K562 (cell line): ENCODE measurements at regions not wholly inside any gene's neighbourhood (a gene's known extent, or its start where the extent isn't known, plus 50 kb on each side); places are given as distances from the start of the nearest gene placed in this dataset.

Experiments
- DPF2 ChIP-seq: fragments of 450-650 bp; IDR thresholded peaks from 2 replicates; pipeline ENCODE4 v1.6.1; 2016
- EP400 ChIP-seq: fragments of 450-650 bp; IDR thresholded peaks from 2 replicates; pipeline ENCODE4 v1.6.1; 2017; ENCODE audit warnings: antibody characterized with exemption, mild to moderate bottlenecking, moderate library complexity
- JUND ChIP-seq, 2 experiments: IDR thresholded peaks; 2 replicates in 1 of 2; 3 replicates in 1 of 2; pipeline ENCODE4 v1.6.1; 2011; ENCODE audit warnings: borderline replicate concordance in 2 of 2, low read depth in 2 of 2, low read length in 2 of 2, improper control_type of control experiment in 1 of 2, missing biosample characterization in 1 of 2, missing genetic modification characterization in 1 of 2, missing genetic modification reagents in 1 of 2
- MAFG ChIP-seq: fragments of 450-650 bp; conservative IDR thresholded peaks from 2 replicates; pipeline ENCODE4 v1.6.1; 2016; ENCODE audit warnings: missing genetic modification characterization, missing compliant biosample characterization
- NELFE ChIP-seq: IDR thresholded peaks from 2 replicates; pipeline ENCODE4 v1.6.1; 2011; ENCODE audit warnings: mild to moderate bottlenecking; ENCODE audit not compliant: insufficient read depth, insufficient read length
- PHF8 ChIP-seq: fragments of 200-600 bp; sonication (generic); IDR thresholded peaks from 2 replicates; pipeline ENCODE4 v1.6.1; 2012; ENCODE audit warnings: mixed run types, mild to moderate bottlenecking, inconsistent platforms, low read length, moderate library complexity, borderline replicate concordance
- TCF7 ChIP-seq: sonication (generic); IDR thresholded peaks from 2 replicates; pipeline ENCODE4 v1.6.1; 2016; ENCODE audit warnings: antibody characterized with exemption, borderline replicate concordance
- UBTF ChIP-seq, 2 experiments: IDR thresholded peaks; 2 replicates each; pipeline ENCODE4 v1.6.1; 2012; ENCODE audit warnings: improper control_type of control experiment in 2 of 2, low read depth in 2 of 2, low read length in 2 of 2, borderline replicate concordance in 1 of 2
- ZBTB40 ChIP-seq, 2 experiments: fragments of 450-650 bp in 1 of 2; sonication (generic) in 1 of 2; formaldehyde crosslinking in 1 of 2; IDR thresholded peaks; 2 replicates each; pipeline versions ENCODE4 v1.7.1 to v1.9.0; 2016 to 2022; ENCODE audit warnings: inconsistent platforms in 1 of 2, mild to moderate bottlenecking in 1 of 2, missing genetic modification reagents in 1 of 2
- ZNF12 ChIP-seq: sonication (generic); formaldehyde crosslinking; IDR thresholded peaks from 2 replicates; pipeline ENCODE4 v1.4.0; 2020; ENCODE audit warnings: mild to moderate bottlenecking, missing genetic modification reagents
- ZNF740 ChIP-seq, 3 experiments: fragments of 200-800 bp in 1 of 3; sonication (Bioruptor generic) in 1 of 3; sonication (generic) in 1 of 3; formaldehyde crosslinking in 1 of 3; IDR thresholded peaks; 2 replicates each; pipeline versions ENCODE4 v1.6.1 to v1.8.0; 2016 to 2022; ENCODE audit warnings: mild to moderate bottlenecking in 2 of 3, missing compliant biosample characterization in 2 of 3, missing genetic modification characterization in 2 of 3, missing genetic modification reagents in 1 of 3
- ZSCAN32 ChIP-seq: fragments of 450-650 bp; formaldehyde crosslinking; IDR thresholded peaks from 2 replicates; pipeline ENCODE4 v1.4.0; 2020; ENCODE audit warnings: mild to moderate bottlenecking, moderate library complexity

DNA sequence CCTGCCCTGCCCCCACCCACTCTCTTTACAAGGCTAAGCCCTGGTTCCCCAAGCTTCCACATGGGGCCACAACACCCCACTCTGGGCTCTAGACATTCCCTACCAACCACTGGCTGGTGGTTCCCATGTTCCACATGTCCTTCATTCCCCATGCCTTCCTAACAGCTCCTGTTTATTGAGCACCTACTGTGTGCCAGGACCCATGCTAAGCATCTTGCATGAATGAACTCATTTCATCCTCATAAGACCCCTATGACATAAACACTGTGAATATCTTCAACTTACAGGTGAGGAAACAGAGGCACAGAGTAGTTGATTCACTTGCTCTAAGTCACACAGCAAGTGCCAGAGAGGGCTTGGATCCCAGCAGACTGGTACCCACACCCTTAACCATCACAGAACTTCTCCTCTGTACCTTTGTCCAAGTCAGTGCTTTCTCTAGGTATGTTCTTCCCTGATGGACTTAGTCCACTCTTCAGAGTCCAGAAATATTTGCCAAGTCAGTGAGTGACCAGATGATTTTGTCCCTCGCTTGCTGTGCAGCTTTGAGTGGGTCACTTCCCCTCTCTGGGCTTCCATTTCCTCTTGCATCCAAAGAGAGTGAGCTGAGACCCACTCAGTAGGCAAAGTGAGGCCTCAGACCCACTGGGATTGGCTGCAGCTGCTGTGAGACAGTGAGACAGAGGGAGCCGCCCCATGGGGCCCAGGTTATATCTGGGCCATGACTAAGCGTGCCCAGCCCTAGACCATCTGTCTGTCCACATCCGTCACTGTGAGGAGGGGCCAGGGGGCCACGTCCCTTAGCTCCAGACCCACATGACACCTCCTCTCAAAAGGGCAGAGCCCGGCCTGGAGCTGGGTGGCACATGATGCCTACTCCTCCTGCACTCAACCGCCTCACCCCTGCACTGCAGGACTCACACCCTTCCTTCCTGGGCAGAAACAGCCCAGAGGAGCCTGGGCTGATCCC is 132.4 kb downstream of the MN1 start (continued):
- TF ChIP-seq ZNF740 (CRISPR knock-in tag; IDR thresholded peaks at IDR 0.05) (no peak), ZNF740 (tag; IDR thresholded peaks at IDR 0.05) (no peak), EP400 (peak; percentile 29; the same call in 1 of the 2 replicates), MAFG (tag) (peak; percentile 64), UBTF (IDR thresholded peaks at IDR 0.05; ENCODE audit: borderline replicate concordance in 1 of 2, low read depth in 2 of 2, low read length in 2 of 2) (no peak), PHF8 (no peak), ZNF12 (CRISPR knock-in tag) (no peak), NELFE (no peak), ZBTB40 (IDR thresholded peaks at IDR 0.05) (no peak), ZBTB40 (CRISPR knock-in tag; IDR thresholded peaks at IDR 0.05) (no peak), DPF2 (peak; percentile 79), JUND (IDR thresholded peaks at IDR 0.05; ENCODE audit: borderline replicate concordance, low read depth, low read length) (peak; percentile 61; the same call in 1 of the 2 replicates), JUND (tag; IDR thresholded peaks at IDR 0.05; ENCODE audit: borderline replicate concordance, low read depth, low read length) (peak; percentile 58; the same call in 2 of the 3 replicates), ZSCAN32 (CRISPR knock-in tag) (no peak), TCF7 (no peak)
